Activated CD4-positive, alpha-beta memory T cell treated with anti-CD3 and anti-CD28 coated beads for 36 hours (primary cell): ENCODE measurements at regions not wholly inside any gene's neighbourhood (a gene's known extent, or its start where the extent isn't known, plus 50 kb on each side); places are given as distances from the start of the nearest gene placed in this dataset.

ENCODE experiments used
- CTCF ChIA-PET: fragments of 350-600 bp; sonication (Branson Sonifier 250); formaldehyde crosslinking; loops from one replicate; lab custom pipeline; 2021; ENCODE audit warnings: antibody characterized with exemption, inconsistent platforms; lab: Charles Lee
- POLR2A ChIA-PET: fragments of 350-600 bp; sonication (Branson Sonifier 250); formaldehyde crosslinking; loops from one replicate; lab custom pipeline; 2021; ENCODE audit warnings: antibody characterized with exemption; lab: Charles Lee
- DNase-seq: peaks from one replicate; pipeline ENCODE4 v3.0.0-alpha.2; 2020
- H3K27ac Mint-ChIP-seq: one replicate; pipeline ENCODE4 v1.8.0; 2021; ENCODE audit warnings: mixed read lengths
- H3K27me3 Mint-ChIP-seq: one replicate; pipeline ENCODE4 v1.8.0; 2021; ENCODE audit warnings: mixed read lengths
- H3K36me3 Mint-ChIP-seq: one replicate; pipeline ENCODE4 v1.8.0; 2021; ENCODE audit warnings: mixed read lengths
- H3K4me1 Mint-ChIP-seq: one replicate; pipeline ENCODE4 v1.8.0; 2021; ENCODE audit warnings: low read depth, mixed read lengths
- H3K4me3 Mint-ChIP-seq: one replicate; pipeline ENCODE4 v1.8.0; 2021; ENCODE audit warnings: mild to moderate bottlenecking, mixed read lengths
- H3K9me3 Mint-ChIP-seq: one replicate; pipeline ENCODE4 v1.8.0; 2021; ENCODE audit warnings: mixed read lengths
- intact Hi-C: fragments of 100-400 bp; cut with micrococcal nuclease; formaldehyde crosslinking; loops from one replicate; pipeline ENCODE4 v1.15.1; 2023

GRCh38 chr10:105647354-105647753, 1006.3 kb downstream of the SORCS3 start:
- H3K27me3 Mint-ChIP-seq, result no peaks in the 10 kb centered on the region
- POLR2A ChIA-PET, result no interaction called here
- no peak for DNase-seq
- no peaks in the 10 kb centered on the region for H3K36me3 Mint-ChIP-seq
- H3K9me3 Mint-ChIP-seq, result peaks cover 2% of the 10 kb centered on the region
- no peak overlapping the region for H3K4me3 Mint-ChIP-seq
- H3K27ac Mint-ChIP-seq, result no peak overlapping the region
- H3K4me1 Mint-ChIP-seq, result no peaks in the 10 kb centered on the region
- CTCF ChIA-PET, result no interaction called here
- intact Hi-C loops, result no loop called here

DNA sequence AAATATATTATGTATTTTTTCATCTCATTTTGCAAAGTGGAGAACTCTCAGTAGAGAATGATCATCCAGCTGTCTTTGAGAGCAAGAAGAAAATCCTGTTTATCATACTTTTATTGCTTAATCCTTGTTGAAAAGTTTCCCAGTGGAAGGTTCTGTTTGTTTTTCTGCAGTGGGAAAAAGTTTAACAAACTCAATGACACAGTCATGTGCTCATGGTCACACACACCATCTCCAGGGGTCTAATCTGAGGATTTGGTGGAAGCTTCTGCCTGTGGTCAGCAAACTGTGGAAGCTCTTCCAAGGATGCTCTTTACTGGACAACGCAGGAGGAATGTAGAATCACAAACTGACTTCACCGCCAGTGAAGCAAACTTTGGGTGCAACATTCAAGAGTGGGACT, 1003.9 kb downstream of the SORCS3 start:
- Mint-ChIP-seq H3K36me3 (no peaks in the 10 kb centered on the region), H3K27ac (no peak overlapping the region), H3K9me3 (peaks cover 4% of the 10 kb centered on the region), H3K4me1 (no peaks in the 10 kb centered on the region), H3K4me3 (no peak overlapping the region), H3K27me3 (no peaks in the 10 kb centered on the region)
- CTCF ChIA-PET, result no interaction called here
- DNase-seq, result no peak
- POLR2A ChIA-PET, result no interaction called here
- intact Hi-C loops, result no loop called here

- no peaks in the 10 kb centered on the region for H3K4me1 Mint-ChIP-seq
- intact Hi-C loops, result no loop called here
- H3K27me3 Mint-ChIP-seq, result no peaks in the 10 kb centered on the region
- no peak for DNase-seq
- no peaks in the 10 kb centered on the region for H3K36me3 Mint-ChIP-seq
- ChIA-PET POLR2A (no interaction called here), CTCF (no interaction called here)
- no peak overlapping the region for H3K4me3 Mint-ChIP-seq
- peaks cover 4% of the 10 kb centered on the region for H3K9me3 Mint-ChIP-seq
- no peak overlapping the region for H3K27ac Mint-ChIP-seq
Observed at GRCh38 chr10:105644559-105644958, 1003.5 kb downstream of the SORCS3 start.

DNA sequence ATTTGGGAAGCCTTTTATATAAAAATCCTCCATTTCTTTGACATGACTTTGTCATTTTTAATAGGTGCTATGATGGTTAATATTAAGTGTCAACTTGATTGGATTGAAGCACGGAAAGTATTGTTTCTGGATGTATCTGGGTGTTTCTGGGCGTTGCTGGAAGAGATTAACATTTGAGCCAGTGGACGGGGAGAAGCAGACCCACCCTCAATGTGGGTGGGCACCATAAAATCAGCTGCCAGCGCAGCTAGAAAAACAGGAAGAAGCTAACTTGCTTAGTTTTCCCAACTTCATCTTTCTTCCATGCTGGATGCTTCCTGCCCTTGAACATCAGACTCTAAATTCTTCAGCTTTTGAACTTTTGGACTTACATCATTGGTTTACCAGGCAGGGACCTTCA, 1003.0 kb downstream of the SORCS3 start:
- CTCF ChIA-PET, result no interaction called here
- H3K27me3 Mint-ChIP-seq, result no peaks in the 10 kb centered on the region
- POLR2A ChIA-PET, result no interaction called here

DNA sequence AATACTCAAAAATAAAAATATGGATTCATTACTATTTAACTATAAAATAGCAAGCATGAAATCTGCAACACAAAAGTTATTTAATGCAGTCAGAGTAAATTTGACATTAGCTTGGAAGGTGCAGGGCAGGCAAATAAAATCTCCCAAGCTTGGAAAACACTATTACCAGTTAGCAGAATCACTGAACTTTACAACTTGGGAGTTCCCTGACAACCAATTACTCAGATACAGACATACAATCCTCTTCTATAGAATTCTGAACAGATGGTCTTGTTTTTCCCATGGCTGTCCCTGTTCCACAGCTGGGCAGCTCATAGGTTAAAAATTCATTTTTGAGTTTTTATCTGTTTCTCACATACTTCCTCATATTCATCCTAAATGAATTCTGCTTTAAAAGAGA, 1002.6 kb downstream of the SORCS3 start:
- H3K36me3 Mint-ChIP-seq, result no peaks in the 10 kb centered on the region
- ChIA-PET CTCF (no interaction called here), POLR2A (no interaction called here)
- no peak overlapping the region for H3K27ac Mint-ChIP-seq
- DNase-seq, result no peak
- peaks cover 4% of the 10 kb centered on the region for H3K9me3 Mint-ChIP-seq
- H3K4me1 Mint-ChIP-seq, result no peaks in the 10 kb centered on the region
- no peaks in the 10 kb centered on the region for H3K27me3 Mint-ChIP-seq
- intact Hi-C loops, result no loop called here
- H3K4me3 Mint-ChIP-seq, result no peak overlapping the region

More for the DNA sequence above, 1003.0 kb downstream of the SORCS3 start:
- Mint-ChIP-seq H3K36me3 (no peaks in the 10 kb centered on the region), H3K4me1 (no peaks in the 10 kb centered on the region), H3K27ac (no peak overlapping the region), H3K4me3 (no peak overlapping the region), H3K9me3 (peaks cover 4% of the 10 kb centered on the region)
- intact Hi-C loops, result no loop called here
- DNase-seq, result no peak

DNA sequence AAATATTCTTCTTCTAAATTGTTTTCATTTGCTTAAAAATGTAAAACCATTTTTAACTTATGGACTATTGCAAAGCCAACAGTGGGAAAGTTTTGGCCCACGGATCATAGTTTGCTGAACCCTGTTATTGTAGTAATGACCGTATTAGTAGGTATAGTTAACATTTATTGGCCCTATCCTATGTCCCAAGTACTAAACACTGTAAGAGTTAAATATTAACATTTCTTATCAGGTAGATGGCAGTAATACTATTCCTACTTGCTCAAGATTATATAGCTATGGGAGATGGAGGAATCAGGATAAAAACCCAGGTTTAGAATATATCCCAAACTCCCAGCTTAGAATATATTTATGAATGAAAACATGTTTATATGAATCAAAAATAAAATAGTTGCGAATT, 993.2 kb downstream of the SORCS3 start:
- ChIA-PET CTCF (no interaction called here), POLR2A (no interaction called here)
- Mint-ChIP-seq H3K27me3 (no peaks in the 10 kb centered on the region), H3K4me1 (no peaks in the 10 kb centered on the region), H3K36me3 (no peaks in the 10 kb centered on the region), H3K9me3 (no peaks in the 10 kb centered on the region), H3K27ac (no peak overlapping the region), H3K4me3 (no peak overlapping the region)
- intact Hi-C loops, result no loop called here
- DNase-seq, result no peak

DNA sequence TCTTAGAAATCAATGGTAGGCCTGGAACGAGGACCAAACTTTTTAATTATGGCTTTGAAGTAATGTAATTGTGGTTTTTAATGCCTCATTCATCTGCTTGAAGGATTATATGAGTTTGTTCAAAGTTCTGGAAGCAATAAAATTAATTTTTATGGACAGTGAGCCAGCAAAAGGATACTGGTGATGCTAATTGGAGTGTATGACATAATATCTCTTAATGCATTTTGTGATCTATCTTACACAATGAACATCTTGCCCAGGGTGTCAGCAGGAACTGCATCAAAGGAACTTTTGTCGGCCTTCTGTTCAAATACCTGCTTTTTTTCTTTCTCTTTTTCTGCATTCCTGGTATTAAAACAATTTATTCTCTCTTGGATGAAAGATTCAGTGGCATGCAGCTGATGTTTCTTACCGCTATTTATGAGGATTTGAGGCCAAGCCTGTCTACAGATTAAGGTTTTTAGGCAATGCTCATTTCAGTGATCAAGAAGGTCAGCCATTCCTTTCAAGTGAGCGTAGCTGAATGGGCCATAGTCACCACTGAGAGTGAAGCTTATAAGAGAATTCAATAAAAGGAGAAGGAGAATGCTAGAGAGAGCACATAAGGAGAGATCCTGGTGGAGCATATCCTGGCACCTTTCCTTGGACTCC, 974.8 kb downstream of the SORCS3 start:
- DNase-seq, result no peak
- H3K36me3 Mint-ChIP-seq, result no peaks in the 10 kb centered on the region
- no peak overlapping the region for H3K27ac Mint-ChIP-seq
- CTCF ChIA-PET, result no interaction called here
- intact Hi-C loops, result no loop called here
- no peaks in the 10 kb centered on the region for H3K27me3 Mint-ChIP-seq
- no peaks in the 10 kb centered on the region for H3K4me1 Mint-ChIP-seq
- H3K4me3 Mint-ChIP-seq, result no peak overlapping the region
- POLR2A ChIA-PET, result no interaction called here
- peaks cover 7% of the 10 kb centered on the region for H3K9me3 Mint-ChIP-seq

DNA sequence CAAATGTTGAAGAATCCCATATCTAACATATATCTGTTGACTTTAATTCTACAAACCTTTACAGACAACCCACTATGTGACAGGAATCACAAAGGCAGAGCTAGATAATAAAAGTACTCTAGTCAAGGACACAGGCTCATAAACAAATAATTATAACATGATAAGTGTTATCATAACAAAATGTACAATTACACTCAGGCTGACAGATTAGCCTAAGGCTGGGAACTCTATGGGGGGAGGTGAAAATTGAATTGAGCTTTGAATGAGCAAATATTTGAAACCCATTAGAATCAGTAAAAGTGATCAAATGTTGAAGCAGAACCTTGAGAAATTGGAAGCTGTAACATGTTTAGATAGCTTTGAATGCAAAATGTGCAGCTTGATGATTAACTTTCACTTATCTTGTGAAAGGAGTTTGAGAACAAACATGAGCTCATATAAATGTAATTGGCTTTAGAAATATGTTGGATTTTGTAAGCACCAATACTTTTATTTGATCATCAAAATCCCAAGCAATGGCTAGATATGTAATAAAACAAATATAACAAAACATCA, 970.2 kb downstream of the SORCS3 start:
- intact Hi-C loops, result no loop called here
- Mint-ChIP-seq H3K36me3 (no peaks in the 10 kb centered on the region), H3K4me3 (no peak overlapping the region), H3K9me3 (peaks cover 8% of the 10 kb centered on the region), H3K27ac (no peak overlapping the region), H3K4me1 (no peaks in the 10 kb centered on the region), H3K27me3 (no peaks in the 10 kb centered on the region)
- DNase-seq, result no peak
- ChIA-PET CTCF (no interaction called here), POLR2A (no interaction called here)

GRCh38 chr10:105609451-105609850, 968.4 kb downstream of the SORCS3 start:
- CTCF ChIA-PET, result no interaction called here
- no peak overlapping the region for H3K27ac Mint-ChIP-seq
- peaks cover 8% of the 10 kb centered on the region for H3K9me3 Mint-ChIP-seq
- POLR2A ChIA-PET, result no interaction called here
- no peak overlapping the region for H3K4me3 Mint-ChIP-seq
- no peaks in the 10 kb centered on the region for H3K36me3 Mint-ChIP-seq
- no peaks in the 10 kb centered on the region for H3K27me3 Mint-ChIP-seq
- no peak for DNase-seq
- intact Hi-C loops, result no loop called here
- H3K4me1 Mint-ChIP-seq, result no peaks in the 10 kb centered on the region

- H3K27me3 Mint-ChIP-seq, result no peaks in the 10 kb centered on the region
- H3K4me1 Mint-ChIP-seq, result no peaks in the 10 kb centered on the region
- ChIA-PET POLR2A (no interaction called here), CTCF (no interaction called here)
- H3K4me3 Mint-ChIP-seq, result no peak overlapping the region
- H3K36me3 Mint-ChIP-seq, result no peaks in the 10 kb centered on the region
- H3K9me3 Mint-ChIP-seq, result peaks cover 6% of the 10 kb centered on the region
- DNase-seq, result no peak
- intact Hi-C loops, result no loop called here
- H3K27ac Mint-ChIP-seq, result no peak overlapping the region
Observed at GRCh38 chr10:105605918-105606317, 964.8 kb downstream of the SORCS3 start.

GRCh38 chr10:105605104-105605503, 964.0 kb downstream of the SORCS3 start:
- Mint-ChIP-seq H3K36me3 (no peaks in the 10 kb centered on the region), H3K27me3 (no peaks in the 10 kb centered on the region), H3K27ac (no peak overlapping the region), H3K9me3 (peaks cover 6% of the 10 kb centered on the region), H3K4me1 (no peaks in the 10 kb centered on the region), H3K4me3 (no peak overlapping the region)
- DNase-seq, result no peak
- ChIA-PET POLR2A (no interaction called here), CTCF (no interaction called here)
- intact Hi-C loops, result no loop called here

- intact Hi-C loops, result no loop called here
Observed at GRCh38 chr10:105598207-105598606, 957.1 kb downstream of the SORCS3 start.

GRCh38 chr10:105597312-105597711, 956.2 kb downstream of the SORCS3 start:
- Mint-ChIP-seq H3K36me3 (no peaks in the 10 kb centered on the region), H3K9me3 (peaks cover 5% of the 10 kb centered on the region), H3K27me3 (no peaks in the 10 kb centered on the region), H3K4me1 (no peaks in the 10 kb centered on the region), H3K27ac (no peak overlapping the region), H3K4me3 (no peak overlapping the region)
- ChIA-PET POLR2A (no interaction called here), CTCF (no interaction called here)
- DNase-seq, result no peak
- intact Hi-C loops, result no loop called here

More at GRCh38 chr10:105598207-105598606, 957.1 kb downstream of the SORCS3 start:
- ChIA-PET CTCF (no interaction called here), POLR2A (no interaction called here)
- no peak overlapping the region for H3K27ac Mint-ChIP-seq
- H3K4me3 Mint-ChIP-seq, result no peak overlapping the region
- no peaks in the 10 kb centered on the region for H3K27me3 Mint-ChIP-seq
- peaks cover 9% of the 10 kb centered on the region for H3K9me3 Mint-ChIP-seq
- no peaks in the 10 kb centered on the region for H3K4me1 Mint-ChIP-seq
- no peak for DNase-seq
- no peaks in the 10 kb centered on the region for H3K36me3 Mint-ChIP-seq
